Stromal cell of bone marrow (primary cell): ENCODE measurements at regions not wholly inside any gene's neighbourhood (a gene's known extent, or its start where the extent isn't known, plus 50 kb on each side); places are given as distances from the start of the nearest gene placed in this dataset.

Experiments used
- DNase-seq: peaks from one replicate; pipeline ENCODE4 v3.0.0-alpha.2; 2012; ENCODE audit warnings: low read depth

DNA sequence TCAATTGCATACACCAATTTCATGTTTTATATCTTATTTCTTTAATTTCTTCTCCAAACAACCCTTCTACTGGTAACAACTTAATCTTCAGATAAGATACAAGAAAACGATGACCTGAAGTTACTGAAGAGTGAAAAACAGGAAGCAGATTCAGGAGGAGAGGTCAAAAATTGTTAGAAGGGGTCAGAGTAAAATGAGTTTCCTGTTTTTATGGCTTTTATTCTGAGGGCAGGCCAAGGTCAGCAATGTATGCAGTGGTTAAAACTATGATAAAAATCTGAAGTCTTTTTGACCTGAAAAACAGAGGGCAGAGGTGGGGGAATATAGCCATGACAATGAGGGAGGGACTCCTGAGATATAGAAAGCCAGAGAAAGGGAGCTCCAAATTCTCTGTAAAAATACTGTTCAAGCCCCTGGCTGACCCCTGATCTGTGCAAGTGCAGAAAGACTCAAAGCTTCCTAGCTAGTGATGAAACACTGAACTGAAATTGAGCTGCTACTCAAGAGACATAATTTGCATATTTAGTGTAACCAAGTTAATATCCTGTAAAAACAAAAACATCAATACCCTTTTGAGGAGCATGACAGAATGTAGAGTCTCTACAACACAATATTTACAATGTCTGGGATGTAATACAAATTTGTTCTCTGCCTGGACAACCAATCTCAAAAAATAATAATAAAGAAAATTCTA lies 514.3 kb upstream of the SEL1L start:
- DNase-seq: no peak

DNA sequence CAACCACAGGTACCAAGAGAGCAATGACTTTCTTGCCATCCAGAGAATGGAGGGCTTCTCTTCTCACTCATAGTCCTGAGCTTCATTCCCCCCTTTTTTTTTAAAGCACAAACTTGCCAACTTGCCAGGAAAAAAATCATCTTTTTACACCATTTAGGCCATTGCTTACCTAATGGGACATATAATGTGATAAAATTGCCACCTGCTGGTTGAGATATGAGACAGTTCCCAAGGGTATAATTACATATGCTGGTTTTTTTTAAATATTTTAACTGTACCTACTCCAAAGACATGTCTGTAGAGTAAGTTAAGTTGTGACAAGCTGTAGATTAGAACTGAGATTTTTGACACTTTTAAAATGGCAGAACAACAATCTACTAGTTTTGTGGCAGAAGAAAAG lies 519.1 kb upstream of the SEL1L start:
- DNase-seq: no peak

DNA sequence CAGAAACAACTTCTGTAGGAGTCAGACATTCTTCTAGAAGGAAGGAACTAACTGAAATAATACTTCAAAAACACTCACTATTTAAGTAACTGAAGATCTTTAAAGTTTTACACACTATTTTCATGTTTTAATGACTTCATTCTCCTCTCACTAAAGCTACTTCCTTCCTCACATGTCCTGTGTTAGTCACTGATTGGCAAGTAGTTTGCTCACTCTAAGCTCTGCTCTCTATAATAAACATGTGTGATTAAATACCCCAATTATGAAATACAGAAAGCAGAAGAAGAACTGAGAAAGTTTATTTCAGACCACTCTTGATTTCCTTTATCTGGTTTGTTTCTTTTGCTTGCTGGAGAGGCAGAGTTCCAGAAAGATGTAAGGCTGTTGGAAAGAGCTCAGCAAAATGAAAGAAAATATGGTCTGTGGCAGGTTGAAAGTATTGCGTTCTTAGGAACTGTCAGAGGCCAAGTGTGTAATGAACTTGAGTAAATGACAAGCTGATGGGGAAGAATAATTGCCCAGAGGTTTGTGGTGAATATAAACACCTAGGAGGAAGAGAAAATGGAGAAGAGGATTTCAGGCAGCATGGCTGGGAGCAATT lies 522.0 kb upstream of the SEL1L start:
- no peak for DNase-seq

DNA sequence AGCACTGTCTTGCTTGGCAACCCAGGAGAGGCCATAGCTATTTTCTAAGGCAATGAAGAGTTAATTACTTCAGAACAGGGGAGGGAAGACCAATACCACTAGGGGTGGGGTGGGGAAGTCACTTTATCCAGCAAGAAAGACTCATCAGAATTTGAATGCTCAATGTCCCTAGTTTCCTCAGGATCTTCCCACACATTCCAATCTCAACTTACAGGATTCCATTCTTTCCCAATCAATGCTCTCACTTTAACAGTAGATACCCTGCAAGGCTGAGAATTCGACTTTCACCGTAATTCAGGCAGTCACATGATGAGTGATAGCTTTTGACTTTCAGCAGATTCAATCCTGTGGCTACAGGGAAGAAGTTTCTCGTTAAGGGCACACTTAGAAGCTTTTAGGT lies 526.6 kb upstream of the SEL1L start:
- DNase-seq: no peak

DNA sequence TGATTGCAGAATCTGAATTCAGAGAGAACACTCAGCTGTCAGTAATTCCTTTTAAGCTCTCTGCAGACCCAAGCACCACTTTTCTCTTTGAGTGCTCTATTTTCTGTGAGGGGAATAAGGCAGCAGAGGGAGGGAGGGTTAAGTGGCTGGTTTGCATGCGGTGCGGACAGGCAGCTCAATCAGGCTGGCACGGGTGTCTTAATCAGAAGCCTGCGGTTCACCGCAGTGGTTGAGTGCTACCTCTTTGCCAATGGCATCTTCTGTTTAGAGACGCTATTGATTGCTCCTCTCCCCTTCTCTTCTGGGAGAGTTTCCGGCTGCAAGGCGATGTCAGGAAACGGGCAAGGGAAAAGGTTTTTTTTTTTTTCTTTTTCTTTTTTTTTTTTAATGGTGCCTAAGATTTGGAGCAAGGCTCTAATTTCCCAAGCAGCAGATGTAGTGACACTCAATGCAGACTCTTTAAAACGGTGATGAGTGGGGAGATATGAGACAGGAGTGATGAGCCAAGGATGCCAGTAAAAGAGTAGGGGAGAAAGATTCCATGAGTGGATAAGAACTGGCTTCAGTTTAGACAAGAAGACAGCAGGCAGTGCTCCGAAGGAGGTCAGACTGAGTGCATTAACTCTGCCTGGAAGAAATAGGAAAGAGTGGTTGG lies 533.7 kb upstream of the SEL1L start:
- no peak for DNase-seq

DNA sequence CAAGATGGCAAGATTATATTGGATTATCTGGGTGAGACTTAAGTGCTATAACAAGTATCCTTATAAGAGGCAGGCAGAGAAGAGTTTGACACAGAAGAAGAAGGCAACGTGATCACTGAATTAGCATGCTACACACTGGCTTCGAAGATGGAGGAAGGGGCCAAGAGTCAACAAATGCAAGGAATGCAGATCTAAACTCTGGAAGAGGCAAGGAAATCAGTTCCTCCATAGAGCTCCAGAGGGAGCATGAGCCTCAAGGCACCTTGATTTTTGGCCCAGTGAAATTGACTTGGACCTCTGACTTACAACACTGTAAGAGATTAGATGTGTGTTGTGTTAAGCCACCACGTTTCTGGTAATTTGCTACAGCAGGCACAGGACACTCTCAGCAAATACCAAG lies 536.4 kb upstream of the SEL1L start:
- DNase-seq: no peak

DNA sequence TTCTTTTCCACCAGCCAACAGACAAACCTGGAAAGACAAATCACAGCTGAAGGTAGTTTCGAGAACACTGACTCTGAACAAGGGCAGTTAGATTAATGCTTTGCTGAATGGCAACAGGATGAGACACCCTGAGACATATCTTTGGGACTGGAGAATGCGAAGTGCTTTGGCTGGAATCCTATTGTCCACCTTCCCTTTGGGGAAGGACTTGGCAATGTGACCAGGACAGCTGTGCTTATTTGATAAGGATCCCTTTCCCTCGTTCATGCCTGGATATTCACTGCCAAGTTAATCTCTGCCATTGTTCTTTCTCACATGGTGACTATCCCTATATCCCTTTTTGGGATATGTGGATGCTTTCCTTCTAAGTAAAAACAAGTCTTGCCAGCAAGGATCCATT lies 537.1 kb upstream of the SEL1L start:
- no peak for DNase-seq

DNA sequence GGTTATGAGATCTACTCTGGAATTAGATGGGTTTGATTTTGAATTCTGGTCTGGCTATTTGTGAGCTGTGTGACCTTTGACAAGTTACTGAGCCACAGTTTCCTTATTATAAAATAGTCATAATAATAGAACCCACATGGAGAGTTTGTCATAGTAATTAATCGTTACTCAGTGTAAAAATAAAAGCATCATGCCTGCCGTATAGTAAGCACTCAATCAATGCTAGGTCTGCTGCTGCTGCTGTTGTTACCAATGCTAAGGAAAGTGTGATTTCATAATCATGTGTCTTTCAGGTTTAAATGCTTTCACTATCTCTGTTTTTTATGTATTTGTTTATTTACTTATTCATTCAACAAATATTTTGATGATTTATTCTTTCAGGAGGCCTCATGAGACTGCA lies 539.9 kb upstream of the SEL1L start:
- DNase-seq: no peak

DNA sequence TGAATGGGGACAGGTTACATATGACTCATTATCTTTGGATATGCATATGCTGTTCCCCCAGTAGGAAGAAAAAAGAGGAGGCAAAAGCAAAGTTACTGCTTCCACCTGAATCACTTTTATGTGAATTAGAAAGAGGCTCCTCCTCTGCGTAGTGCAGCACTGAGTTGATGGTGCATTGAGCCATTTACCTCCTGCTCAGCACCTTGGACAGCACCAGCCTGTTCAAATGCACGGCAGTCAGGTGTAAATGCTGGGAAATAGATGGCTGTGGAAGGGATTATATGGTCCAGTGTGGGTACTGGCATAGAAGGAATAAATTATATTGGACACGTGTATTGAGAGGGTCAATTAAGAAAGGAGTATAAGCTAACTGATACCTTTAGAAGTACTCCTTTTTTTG lies 541.9 kb upstream of the SEL1L start:
- no peak for DNase-seq

DNA sequence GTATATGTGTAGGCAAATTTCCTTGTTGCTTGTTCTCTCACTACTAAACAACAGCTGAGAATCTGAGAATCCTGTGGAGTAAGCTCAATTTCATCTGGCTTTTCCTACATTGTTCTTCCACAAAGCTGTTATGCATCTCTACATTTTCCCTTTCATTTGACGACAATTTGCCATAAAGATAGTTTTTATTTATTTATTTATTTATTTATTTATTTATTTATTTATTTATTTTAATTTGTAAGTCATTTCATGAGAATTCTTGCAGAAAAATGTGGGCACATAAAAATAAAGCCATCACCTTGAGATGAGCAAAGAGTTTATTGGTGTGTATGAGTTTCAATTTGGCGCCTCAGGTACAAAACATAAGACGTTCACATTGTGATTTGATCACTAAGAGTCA lies 545.9 kb upstream of the SEL1L start:
- DNase-seq: no peak

DNA sequence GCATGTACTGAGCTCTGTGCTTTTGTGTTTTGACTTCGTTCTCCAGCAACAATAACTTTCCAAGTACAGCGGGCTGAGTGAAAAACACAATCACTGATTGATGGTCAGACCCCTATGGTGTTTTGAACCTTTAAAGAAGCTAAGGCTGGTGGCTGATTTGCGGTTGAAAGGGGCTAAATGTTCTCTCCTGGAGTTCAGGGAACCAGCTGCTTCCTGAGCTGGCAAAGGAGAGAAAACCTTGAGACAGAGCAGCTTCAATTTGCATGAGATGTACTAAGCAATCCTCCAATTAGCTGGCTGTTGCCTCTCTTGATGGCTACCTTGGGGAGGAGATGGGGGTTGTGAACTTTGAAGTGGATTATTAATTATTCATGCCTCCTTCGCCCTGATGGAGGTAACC lies 546.7 kb upstream of the SEL1L start:
- no peak for DNase-seq

DNA sequence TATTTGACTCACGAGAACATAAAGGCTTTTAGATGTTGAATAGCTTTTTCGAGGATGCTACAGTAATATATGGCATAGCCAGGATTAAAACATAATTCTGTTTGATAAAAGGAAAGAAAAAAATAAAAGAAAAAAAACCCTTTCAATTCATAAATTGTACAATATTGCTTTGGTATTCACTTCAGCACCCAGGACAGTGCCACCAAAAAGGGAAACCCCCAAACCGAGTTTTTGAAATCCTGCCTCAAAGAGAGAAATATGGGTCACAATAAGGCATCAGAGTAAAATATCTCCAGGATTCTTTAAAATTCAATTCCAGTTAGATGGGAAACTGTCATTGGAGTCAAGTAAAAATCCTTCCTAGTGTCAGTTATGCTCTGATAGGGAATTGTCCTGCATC lies 551.2 kb upstream of the SEL1L start:
- DNase-seq: no peak

DNA sequence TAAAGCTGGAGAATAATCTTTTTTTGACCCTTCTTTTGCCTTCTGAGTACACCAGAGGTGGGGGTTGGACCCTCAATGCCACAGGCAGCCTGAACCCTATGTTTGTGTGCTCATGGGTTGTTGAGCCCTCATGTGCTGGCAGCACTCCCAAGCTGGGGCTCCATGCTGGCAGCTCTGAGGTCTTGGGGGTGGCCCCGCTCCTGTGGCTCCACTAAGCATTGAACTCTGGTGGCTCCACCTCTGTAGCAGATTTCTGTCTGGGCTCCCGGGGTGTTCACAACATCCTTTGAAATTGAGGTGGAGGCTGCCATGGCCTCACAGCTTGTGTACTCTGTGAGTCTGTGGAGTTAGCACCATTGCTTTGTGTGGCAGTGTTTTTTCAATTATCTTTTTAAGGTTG lies 557.4 kb upstream of the SEL1L start:
- no peak for DNase-seq

DNA sequence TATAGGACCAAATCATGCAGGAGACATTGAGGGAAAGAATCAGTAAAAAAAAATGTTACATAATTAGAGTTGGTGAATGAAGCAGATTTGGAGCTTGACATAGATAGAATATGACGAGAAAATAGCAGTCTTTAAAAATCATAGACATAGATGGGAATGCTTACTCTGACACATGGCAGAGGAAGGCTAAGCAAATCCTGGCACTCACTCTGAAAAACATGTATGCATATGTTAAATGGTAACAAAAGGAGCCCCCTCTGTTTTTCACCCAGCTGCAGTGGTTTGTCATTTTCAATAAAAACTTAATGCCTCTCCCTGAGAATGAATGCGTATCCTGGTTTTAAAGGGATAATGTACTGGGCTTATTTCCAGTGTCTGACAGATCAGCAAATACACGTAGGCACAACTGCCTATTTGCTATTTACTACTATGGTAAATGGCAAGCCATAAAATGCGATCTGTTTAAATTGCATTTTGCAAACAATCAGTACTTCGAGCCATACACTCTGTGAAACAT lies 561.2 kb upstream of the SEL1L start:
- no peak for DNase-seq

DNA sequence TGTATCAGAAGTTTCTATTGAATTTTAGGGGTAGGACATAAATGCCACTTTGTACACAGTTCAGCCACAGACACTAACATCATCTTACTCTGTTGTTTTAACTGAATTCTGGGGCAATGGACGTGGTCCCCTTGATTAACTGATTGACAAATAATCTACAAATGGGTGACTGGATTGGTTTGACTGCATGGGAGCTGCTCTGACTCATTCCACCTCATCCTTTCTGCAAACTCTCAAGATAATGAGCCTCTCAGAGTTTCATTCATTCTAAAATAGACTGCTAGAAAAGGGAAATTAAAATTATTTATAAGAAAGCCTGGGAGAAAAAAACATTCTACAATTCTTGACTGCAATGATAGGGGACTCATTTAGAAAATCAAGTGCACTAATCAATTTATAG lies 570.4 kb upstream of the SEL1L start:
- DNase-seq: no peak

DNA sequence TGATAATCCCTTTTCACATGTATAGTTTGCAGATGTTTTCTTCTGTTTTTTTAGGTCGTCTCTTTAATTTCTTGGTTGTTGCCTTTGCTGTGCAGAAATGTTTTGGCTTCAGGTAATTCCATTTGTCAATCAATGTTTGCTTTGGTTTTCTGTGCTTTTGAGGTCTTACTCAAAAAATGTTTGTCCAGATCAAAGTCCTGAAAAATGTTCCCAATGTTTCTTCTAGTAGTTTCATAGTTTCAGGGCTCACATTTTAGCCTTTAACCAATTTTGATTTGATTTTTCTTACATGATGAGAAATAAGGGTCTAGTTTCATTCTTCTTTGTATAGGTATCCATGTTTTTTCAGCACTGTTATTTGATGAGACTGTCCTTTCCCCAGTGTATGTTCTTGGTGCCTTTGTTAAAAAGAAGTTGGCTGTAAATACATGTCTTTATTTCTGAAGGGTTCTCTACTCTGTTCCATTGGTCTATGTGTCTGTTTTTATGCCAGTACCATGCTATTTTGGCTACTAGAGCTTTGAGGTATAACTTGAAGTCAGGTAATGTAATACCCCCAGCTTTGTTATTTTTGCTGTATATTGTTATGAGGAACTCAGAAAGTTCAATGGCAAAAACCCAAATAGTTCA lies 578.7 kb upstream of the SEL1L start:
- DNase-seq: no peak

DNA sequence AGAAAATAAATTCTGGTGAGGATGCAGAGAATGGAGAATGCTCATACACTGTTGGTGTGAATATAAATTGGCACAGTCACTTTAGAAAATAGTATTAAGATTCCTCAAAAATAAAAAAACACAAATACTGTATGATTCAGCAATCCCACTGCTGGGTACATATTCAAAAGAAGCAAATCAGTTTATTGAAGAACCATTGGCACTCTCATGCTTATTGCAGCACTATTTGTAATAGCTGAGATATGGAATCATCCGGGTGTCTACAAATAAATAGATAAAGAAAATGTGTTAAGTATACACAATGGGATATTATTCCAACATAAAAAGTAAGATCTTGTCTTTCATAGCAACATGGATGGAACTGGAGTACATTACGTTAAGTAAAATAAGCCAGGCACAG lies 579.4 kb upstream of the SEL1L start:
- no peak for DNase-seq

DNA sequence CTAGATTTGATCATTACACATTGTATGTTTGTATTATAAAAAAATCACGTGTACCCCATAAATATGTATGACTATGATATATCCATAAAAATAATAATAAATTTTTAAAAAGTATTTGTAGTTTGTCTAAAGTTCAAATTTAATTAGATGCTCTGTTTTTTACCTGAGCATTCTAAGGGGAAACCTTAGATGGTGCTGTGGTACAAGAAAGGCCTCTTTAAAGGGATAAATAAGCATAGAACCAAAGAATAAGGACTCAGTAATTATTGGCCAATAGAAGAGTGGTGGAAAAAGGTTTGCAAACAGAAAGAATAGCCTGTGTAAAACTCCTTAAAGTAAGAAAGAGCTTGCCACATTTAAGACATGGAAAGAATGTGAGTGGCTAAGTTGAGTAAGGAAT lies 580.1 kb upstream of the SEL1L start:
- no peak for DNase-seq

DNA sequence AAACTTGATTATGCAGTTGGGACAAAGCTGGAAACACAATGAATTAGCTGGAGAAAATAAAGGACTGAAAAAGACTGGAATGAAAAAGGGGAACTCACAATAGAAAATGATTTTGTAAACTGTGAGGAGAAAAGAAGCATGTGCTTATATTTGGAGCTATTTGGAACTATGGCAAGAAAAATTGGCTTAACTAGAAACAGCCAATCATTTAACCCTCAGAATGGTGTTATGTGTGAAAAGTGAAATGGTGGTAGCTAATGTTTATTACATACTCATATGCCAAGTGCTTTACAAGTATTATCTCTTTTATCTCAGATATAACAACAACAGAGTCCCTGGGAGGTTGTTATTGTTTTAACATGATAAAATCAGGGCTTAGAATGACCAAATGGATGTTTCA lies 583.1 kb upstream of the SEL1L start:
- DNase-seq: no peak

DNA sequence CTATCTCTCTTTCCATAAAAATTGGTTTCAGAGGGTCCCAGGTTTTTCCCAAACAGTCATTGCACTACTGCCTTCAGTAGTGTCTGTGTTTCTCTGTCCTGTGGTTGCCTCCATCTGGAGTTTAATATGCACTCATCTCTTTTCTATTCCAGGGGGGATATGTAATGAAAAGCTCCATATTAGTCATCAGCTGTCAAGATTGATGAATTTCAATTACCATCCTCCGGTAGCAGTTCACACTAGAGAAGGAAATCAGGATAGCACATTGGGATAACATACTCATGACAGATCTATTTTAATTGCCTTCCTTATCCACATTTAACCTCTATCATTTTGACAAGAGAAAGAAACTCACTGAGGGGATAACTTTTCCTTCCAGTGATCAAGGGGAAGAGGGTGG lies 589.0 kb upstream of the SEL1L start:
- no peak for DNase-seq

DNA sequence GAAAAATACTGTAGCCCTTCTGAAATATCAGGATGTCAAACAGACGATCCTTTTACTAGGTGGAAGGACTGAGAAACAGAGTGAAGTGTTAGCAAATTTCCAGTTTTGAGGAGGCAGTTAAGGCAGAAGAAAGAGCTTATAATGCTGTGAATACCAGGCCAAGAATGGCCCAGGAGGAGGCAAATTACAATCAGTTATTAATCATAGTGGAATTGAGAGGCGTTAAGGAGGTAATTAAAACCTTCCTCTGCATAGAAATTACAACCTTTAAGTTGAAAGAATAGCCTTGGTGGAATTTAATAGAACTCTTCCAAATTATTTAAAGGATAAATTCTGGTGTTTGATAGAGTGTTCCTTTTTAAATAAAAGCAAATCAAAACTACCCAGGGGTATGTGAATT lies 590.9 kb upstream of the SEL1L start:
- no peak for DNase-seq

DNA sequence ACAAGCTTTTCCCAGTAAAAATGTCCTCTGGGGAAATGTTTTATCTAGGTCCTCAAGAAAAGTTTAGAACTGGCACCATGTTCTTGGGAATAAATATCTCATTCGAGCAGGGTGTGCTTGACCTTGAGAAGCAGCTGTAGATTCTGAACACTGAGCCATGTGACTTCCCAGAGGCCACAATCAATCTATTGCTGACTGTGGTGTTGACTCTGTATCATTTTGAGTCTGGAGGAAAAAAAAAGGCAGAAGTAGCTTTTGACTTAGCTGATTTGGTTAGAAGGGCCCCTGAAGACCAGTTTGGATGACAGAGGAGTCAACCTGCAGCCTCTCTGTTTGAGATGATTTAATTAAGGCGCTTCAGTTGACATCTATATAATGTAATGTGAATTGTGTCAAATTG lies 592.4 kb upstream of the SEL1L start:
- no peak for DNase-seq

DNA sequence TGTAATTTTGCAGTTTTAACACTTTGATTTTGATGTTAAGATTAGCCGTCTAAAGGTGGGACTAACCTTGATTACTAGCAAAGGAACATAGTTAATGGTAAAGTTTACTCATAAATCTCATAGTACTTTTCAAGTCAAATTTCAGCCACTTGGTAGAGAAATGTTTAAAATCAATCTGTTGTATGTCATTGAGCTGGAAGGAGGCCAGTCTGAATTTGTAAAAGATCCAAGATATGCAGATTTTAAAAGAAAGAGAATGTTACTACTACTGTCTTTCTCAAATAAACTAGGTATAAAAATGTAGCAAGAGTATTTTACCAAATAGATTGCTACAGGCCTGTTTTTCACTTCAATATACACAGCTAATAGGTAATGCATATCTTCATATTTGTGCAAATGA lies 600.8 kb upstream of the SEL1L start:
- no peak for DNase-seq
